GM18507 (cell line): ENCODE measurements at regions not wholly inside any gene's neighbourhood (a gene's known extent, or its start where the extent isn't known, plus 50 kb on each side); places are given as distances from the start of the nearest gene placed in this dataset.

Experiments used
- DNase-seq: peaks from one replicate; pipeline ENCODE4 v3.0.0; 2011; ENCODE audit warnings: low read depth; ENCODE audit not compliant: insufficient read length; ENCODE audit errors: extremely low spot score
- FAIRE-seq: peaks from 2 replicates; lab custom pipeline; 2011; peaks lifted over from hg19 to GRCh38; lab: Jason Lieb, UNC

DNA sequence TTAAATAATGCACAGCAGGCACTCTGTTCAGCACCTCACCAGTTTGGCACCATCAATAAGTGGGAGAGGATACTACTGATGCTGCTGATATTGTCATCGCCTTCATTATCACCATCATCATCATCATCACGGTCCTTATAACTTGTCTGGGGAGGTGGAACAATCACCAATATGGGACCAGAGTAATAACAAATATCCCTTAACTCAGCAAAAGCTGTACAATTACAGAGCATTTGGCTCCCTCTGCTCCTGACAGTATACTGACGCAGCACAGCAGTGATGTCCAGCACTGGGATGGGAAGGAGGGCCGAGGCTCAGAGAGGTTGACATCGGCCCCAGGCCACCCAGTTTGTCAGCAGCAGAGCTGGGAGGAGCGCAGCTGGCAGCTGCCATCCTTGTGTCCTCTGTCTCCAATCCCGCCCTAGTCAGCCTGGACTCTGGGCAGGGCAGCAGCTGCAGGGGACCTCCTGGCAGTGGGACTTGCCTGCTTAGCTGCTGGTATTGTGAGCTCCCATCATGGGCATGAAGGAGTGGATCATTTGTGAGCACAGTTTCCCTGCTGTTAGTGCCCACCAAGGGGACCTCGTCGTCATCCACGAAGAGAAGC lies 90.0 kb downstream of the DHCR7 start:
- no peak for FAIRE-seq
- DNase-seq, result no peak

DNA sequence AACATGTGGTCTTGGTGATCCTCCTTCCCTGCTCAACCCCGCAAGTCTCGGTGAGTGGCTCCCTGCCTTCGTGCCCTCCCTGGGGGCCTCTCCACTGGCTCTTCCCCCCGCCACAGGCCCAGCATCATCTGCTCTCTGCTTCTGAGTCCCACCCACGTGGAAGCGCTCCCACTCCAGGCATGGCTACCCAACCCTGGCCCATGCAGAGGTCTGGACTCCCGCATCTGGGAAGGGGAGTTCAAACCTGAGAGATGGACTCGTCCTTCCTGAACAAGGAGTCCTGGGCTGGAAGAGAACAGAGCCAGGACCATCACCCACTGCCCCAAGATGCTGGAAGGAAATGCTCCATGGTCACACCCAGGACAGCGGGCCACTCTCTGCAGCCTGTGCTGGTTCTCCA lies 90.8 kb downstream of the DHCR7 start:
- FAIRE-seq, result no peak
- DNase-seq, result no peak

DNA sequence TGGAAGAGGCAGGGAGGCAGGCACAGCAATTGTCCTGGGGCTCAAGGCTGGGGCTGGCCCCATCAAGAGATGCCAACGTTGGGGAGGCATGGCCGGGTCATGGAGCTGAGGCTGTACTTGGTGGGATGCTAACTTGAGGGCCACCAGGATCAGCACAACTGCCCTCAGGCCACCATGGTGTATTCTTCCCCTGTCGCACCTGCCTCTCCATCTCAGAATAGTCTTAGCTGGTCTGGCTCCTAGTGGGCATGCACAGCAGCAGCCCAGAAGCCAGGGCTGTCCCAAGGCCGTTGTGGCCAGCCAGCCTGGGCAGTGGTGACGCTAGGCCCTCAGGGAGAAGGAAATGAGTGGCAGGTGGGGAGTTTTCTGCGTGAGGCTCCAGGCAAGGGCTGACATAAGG lies 91.3 kb downstream of the DHCR7 start:
- DNase-seq, result no peak
- FAIRE-seq, result no peak

DNA sequence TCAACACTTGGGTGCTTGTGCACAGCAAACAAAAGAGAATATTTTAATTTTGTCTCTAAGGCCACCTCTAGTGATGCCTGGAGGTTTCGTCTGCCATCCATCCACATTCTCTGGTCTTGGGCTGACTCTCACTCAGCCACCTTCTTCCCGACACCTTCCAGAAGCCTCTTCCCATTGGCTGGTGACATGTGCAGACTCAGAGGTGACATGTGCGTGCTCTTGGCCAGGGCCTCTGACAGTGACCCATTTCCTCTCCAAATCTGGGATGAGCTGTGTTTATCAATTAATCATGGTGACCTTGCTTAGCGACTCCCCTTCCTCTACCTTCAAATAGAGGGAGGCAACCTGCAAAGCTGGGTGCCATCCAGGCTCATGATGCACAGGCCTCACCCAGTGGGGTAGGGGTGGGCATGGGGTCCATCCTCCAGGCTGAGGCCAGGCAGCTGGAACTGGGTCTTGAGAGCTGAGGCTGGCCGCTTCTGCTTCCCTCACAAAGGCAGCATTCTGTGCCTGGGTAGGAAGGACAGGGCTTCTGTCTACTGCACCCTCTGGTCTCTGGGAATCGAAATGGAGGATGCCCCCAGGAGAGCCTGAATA lies 91.8 kb downstream of the DHCR7 start:
- FAIRE-seq, result no peak
- no peak for DNase-seq

DNA sequence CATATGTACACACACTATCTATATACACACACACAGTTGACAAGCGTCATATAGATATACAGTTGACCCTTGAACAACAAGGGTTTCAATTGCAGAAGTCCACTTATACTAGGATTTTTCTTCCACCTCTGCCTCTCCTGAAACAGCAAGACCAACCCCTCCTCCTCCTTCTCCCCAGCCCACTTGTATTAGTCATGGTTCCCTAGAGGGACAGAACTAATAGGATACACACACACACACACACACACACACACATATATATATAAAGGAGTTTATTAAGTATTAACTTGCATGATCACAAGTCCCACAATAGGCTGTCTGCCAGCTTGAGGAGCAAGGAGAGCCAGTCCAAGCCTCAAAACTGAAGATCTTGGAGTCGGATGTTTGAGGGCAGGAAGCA lies 92.9 kb downstream of the DHCR7 start:
- no peak for DNase-seq
- FAIRE-seq, result no peak

DNA sequence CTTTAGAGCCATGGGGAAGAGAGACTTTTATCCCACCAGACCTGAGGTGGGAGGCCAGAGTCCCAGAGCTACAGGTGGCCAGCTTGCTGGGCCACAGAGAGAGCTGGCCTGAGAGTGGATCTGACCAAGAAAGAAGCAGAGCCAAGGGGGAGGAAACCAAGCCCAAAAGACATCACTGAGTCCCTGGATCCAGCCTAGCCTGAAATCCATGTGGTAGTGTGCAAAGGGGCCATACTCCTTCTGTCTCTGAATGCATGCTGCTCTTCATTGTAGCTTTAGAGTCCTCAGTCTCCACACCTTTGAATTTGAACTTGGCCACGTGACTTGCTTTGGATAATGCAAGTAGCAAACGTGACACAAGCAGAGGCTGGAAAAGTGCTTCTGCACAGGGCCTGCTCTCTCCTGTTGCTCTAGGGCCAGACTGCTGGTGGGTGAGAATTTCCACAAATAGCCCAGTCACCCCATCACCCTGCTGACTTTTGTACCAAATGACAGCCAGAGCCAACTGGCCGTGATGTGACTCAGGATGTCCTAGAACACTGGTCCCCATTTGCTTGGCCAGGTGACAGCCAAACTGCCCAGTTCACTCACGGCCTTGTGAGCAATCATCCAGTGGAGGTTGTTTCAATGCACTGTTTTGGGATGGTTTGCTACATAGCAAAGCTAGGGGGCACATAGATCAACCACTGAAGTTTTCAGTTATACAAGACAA lies 93.6 kb downstream of the DHCR7 start:
- DNase-seq (no peak), FAIRE-seq (no peak)

DNA sequence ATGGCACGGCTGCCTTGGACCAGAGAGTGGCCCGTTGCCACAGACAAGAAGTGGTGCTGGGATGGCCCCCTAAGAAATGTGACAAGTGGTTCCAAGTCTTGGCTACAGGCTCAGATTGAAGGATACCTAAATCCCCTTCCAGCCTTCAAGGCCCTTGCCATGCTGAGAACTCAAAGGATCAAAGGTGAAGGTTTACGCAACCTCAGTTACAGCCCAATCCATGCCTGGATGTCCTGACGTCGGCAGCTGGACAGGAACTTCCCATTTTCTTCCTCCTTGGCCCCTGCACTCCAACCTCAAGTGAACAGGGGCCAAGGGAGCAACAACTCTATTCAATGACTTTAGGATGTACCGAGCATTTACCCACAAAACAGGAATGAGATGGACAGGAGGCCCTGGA lies 95.4 kb downstream of the DHCR7 start:
- DNase-seq (no peak), FAIRE-seq (no peak)

DNA sequence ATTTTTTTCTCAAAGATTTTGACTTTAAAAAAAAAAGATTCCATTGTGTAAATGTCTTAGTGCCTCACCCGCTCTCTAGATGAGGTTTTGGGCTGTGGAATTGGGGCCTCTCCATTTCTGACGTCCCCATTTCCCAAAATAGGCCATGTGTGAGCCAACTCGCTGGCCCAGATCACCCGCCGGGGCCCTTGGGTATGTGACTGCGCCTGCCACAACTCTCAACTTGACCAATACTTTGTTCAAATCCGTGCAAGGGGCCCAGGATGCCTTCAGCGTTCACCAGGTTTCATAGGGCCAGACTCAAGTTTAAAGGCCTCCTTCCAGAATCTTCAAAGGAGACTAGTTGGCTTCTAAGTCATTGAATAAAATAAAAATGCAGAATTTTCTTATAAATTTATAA lies 96.0 kb downstream of the DHCR7 start:
- no peak for FAIRE-seq

DNA sequence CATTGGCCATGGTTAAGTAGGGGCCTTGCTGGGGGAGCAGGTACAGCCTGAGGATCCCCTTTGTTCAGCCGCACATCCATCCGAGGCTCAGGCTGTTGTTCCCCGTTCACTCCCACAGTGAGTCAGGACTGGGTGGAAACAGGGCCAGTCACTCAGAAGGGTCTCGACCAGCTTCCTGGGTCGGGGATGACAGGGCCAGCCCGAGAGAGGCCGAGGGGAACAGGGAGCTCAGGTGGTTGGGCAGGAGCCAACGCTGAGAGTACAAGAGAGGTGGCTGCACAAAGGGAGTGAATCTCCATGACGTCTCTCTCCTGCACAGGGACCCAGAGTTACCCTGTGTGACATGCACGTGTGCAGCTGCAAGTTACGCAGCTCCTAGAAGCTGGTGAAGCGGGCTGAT lies 97.2 kb upstream of the SHANK2 start:
- FAIRE-seq, result no peak

More for the DNA sequence above, 96.0 kb downstream of the DHCR7 start:
- no peak for DNase-seq

DNA sequence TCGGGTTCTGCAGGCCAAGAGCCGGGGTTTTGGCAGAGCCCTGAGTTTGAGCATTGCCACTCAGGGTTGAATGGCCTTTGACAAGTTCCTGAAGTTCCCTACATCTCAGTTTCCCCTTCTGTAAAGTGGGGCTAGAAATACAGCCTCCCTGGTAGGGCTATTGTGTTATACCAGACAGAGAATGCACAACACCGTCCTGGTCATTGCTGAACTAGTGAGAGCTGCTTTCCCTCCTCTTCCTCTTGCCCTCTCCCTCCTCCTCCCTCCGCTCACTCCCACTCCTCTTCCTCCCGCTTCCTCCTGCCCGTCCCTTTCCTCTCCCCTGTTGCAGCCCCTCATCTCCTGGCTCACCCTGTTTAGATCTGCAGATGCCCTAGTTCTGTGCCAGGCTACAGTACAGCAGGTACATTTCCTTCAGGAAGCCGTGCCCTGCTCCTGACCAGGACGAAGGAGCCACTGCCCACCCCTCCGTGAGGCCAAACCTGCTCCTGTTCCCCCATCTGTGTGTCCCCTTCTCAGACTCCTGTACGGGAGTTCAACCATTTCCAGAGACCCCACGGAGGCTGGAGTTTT lies 91.5 kb upstream of the SHANK2 start:
- DNase-seq, result no peak
- FAIRE-seq, result no peak

More for the DNA sequence above, 97.2 kb upstream of the SHANK2 start:
- no peak for DNase-seq

DNA sequence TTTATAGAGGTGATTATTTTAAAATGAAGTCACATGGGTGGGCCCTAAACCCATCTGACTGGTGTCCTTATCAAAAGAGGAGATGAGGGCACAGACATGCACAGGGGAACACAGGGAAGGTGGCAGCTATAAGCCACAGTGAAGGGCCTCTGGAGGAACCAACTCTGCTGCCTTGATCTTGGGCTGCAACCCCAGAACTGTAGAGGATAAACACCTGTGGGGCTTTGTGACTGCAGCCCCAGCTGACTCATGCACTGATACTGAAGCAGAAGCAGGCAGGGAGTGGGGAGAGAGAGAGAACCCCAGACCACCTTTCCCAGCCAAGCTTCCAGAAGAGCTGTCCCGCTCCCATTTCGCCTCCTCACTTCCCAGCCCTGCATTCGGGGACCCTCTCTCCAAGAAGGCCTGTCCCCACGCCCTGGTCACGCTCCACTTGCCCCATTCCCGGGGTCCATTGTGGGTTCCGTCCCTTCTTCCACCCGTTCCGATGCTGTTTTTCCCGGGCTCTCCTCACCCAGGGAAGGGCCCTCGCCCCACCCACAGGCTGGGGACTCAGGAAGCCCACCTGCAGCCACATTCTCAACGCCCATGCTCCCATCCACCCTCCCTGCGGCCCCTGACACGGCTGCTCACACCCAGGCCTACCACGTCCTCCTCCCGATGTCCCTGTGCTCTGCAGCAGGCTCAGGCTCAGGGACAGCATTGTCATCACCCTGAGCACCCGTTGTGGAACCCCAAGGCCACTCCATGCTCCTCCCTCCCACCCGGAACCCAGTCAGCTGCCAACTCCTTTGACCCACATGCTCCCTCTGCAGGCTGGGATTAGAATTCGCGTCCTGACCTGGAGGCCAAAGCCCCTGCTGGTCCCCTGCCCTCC lies 90.8 kb upstream of the SHANK2 start:
- FAIRE-seq (peak; percentile 26), DNase-seq (peak; percentile 54)

DNA sequence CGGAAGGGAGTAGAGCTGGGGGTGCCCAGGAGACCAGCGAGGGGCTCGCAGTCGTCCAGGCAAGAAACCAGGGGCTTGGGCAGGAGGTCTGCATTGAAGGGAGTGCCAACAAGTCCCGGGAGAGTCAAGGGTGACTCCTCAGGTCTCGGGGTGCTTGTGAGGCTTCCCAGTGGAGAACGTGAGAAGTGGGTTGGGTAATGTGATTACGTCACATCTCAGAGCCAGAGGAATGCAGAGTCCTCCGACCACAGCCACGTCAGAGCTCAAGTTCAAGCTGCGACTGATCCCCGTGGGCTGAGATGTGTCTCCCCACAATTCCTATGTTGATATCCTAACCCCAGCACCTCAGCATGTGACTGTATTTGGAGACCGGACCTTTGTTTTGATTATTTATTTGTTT lies 89.7 kb upstream of the SHANK2 start:
- FAIRE-seq (no peak), DNase-seq (no peak)

DNA sequence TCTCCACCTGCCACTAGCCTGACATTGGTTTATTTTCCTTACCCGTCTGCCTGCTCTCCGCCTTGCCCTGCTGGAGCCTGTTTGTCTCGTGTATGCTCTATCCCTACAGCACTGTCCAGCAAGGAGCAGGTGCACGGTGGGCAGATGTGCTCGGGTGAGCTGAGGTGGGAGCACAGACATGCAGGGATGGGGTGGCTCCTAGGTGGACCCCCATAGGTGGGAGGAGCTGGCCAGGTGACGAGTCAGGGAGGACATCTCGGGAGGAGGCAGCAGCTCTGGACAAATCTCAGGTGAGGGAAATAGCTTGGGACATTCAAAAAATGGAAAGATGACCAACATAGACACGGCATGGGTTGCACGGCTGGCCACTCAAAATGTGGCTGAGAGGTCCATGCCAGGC lies 89.2 kb upstream of the SHANK2 start:
- DNase-seq, result no peak
- no peak for FAIRE-seq

DNA sequence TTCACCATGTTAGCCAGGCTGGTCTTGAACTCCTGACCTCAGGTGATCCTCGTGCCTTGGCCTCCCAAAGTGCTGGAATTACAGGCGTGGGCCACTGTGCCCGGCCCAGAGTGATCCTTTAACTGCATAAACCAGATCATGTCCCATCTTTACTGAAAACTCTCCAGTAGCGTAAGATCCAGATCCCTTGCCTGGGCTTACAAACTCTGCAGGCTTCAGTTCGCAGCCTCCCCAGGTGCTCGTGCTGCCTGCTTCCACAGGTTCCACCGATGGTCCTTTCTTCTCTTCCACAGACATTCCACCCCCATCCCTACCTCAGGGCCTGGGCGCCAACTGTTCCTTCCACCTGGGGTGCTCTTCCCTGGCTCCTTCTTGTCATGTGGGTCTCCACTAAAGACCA lies 88.8 kb upstream of the SHANK2 start:
- DNase-seq, result no peak
- FAIRE-seq, result no peak

DNA sequence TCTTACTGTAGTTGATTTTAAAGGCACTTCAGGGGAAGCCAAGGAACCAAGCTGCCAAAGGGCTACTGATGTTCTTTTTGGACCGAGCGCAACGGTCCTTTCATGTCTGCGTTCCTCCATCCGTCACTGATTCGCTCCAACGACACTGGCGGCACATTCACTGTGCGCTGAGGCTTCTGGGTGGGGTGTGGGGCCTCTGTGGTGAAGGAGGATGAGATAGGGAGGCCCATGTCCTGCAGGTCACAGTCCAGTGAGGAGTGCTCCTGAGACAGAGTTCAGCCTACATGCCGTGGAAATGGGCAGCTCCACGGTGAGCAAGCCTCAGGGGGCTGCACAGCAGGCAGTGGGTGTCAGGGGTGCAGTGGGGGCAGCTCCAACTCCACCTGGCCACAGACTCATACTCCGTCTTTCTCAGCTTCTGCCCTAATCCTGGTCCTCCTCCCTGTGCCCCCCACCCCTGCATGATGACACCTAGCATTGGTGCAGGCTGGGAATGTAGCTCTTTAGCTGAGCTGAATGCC lies 87.8 kb upstream of the SHANK2 start:
- DNase-seq (no peak), FAIRE-seq (no peak)

DNA sequence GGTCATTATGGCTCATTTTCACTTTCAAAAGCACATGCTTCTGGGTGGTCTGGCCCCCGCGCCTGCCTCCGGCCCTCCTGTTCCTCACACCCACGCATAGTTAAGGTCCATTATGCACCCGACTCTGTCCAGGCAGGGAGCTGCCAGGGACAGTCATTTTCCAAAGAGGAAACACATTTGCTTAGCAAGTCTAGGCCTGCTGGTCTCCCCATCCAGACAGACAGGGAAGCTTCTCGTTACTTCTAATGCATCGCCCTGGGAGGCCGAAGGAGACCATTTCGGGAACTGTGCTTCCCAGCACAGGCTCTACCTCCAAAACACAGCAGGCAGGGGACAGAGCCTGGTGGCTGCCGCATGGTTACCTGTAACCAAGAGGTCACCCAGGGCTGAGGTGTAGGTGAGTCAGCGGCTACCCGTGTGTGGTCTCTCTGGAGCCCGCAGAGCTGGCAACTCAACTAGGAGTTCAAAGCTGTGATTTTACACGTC lies 87.1 kb upstream of the SHANK2 start:
- no peak for DNase-seq
- no peak for FAIRE-seq

DNA sequence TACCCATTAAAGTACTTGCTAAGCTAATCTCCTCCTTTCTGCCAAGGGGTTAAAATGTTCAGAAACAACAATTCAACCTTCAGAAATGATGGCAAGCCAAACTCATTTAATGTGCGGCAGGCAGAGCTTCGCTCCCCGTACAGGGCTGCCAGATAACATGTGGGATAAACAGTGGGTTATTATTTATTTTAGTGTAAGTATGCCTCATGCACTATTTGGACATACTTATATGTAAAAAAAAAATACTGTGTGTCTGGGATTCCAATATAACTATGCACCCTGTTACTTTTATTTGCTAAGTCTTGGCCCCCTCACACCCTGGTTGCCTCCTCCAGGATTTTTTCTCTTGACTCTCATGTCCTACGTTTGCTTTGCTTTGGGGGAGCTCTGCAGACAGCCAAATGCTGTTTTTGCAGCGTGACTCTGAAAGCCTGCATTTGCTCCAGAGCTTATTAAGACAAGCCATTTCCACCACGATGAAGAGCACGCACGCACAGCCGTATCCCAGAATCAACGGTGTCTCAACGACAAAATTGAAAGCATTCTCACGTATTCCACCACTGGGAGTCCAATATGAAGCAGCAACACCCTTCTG lies 86.5 kb upstream of the SHANK2 start:
- DNase-seq (no peak), FAIRE-seq (no peak)

DNA sequence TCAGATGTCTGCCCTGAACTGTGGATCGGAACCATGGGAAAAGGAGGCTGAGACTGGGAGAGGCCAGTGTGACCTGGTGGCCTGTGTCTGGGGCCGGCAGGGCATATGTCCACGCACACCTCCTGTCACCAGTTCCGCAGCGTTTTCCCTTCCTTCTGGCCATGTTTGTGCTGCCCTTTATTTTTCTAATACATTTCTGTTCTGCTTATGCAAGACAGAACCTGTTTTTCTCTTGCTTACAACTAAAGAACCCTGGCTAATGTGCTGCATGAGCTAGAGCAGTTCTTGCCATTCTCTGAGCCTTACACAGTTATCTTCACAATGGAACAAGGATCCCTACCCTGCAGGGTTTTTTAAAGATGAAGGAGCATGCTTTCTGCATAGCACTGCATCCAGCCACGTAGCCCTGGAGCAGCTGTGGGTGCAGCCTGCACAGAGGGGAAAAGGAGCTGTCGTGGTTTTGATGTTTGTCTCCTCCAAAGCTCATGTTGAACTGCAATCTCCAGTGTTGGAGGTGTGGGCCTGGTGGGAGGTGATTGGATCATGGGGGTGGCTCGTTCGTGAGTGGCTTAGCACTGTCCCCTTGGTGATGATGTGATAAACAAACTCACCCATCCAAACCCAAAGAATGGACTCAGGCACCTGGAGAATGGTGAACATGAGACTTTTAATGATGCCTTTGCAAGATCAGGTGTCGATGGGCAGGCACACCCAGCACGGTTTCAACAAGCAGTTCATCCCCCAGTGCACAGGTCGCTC lies 84.8 kb upstream of the SHANK2 start:
- DNase-seq (no peak), FAIRE-seq (no peak)
